Stimulated activated CD4-positive, alpha-beta T cell treated with anti-CD3 and anti-CD28 coated beads, Interleukin-2, amount 100 ng/mL, for 48 hours (primary cell): ENCODE measurements at regions not wholly inside any gene's neighbourhood (a gene's known extent, or its start where the extent isn't known, plus 50 kb on each side); places are given as distances from the start of the nearest gene placed in this dataset.
"Not testable (repeated sequence)": the region's sequence is repeated elsewhere in the genome, so short reads cannot be mapped to it uniquely, and the experiment has no call there.

ENCODE experiments used
- DNase-seq, 2 donors: peaks; one replicate each; pipeline ENCODE4 v3.0.0-alpha.2; 2020

GRCh38 chr10:64529003-64529350 lies 1007.8 kb downstream of the REEP3 start:
- no peak for DNase-seq

GRCh38 chr10:64534616-64535015 lies 1013.4 kb downstream of the REEP3 start:
- no peak for DNase-seq

- DNase-seq: no peak
These were observed 1014.1 kb downstream of the REEP3 start for GRCh38 chr10:64535131-64535867.

DNA sequence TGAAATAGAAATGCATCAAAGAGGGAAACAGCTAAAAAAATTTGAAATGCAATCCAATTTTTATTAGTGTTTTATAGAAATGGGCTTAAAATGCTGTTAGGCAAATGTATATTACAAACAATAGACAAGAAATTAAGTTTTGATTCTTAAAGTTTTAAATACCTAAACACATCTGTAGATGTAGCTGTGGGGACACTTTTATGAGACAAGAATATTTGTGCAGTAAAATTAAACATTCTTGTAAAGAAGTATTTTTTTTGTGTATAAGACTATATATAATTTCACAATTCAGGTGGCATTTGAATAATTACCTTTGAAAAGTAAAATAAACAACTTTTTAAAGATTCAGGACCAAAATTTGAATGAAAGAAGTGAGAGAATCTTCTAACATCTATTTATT lies 1015.9 kb downstream of the REEP3 start:
- no peak for DNase-seq

- no peak for DNase-seq
These were observed 1016.7 kb downstream of the REEP3 start for GRCh38 chr10:64537928-64538327.

GRCh38 chr10:64546073-64546472 lies 1024.9 kb downstream of the REEP3 start:
- no peak for DNase-seq

GRCh38 chr10:64547168-64547567 lies 1026.0 kb downstream of the REEP3 start:
- no peak for DNase-seq

DNA sequence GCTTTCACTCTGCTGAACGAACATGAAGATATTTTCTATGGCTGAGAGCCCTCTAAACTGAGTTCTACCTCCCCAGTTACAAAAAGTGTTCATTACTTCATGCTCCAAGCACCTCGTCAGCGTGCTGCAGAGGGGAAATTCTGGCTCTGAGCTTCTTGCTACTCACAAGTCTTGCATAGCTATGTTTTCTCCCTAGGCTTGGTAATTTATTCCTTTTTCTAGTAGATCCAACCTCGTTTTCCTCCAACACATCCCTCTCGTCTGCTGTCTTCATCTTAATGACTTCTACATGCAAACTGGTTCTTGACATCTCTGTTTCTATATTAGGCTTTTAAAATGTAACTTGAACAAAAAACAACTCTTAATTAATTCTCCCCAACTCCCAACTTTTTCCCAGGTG lies 1034.5 kb downstream of the REEP3 start:
- DNase-seq: no peak

DNA sequence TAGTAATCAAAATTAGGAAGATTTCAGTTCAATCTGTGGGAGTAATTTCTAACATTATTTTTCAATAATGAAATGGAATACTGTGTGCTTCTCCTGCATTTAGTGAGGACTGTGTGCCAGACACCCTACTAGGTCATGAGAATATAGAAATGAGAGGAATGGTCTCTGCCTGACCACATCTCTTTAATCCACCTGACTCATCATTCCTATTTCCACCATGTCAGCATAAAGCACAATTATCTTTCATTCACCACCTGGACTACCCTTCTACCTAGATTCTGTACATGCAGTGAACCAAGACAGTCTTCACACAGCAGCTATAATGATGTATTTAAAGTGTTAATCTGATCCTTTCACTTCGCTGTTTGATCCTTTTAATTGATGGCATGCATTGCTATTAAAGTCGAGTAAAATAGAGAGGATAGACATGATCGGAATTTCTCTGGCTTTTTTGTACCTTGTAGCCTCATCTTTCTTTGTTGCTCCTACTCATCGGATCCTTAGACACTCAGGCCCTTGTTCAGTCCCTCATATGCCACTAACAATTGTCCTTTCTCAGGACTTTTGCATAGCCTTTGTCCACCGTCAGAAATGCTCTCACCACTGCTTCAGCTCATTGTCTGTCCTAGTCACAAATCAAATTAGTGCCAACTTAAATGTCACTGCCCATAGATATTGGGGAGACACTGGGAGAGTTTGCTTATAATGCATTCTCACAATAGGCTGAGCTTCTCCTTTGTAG lies 1037.1 kb downstream of the REEP3 start:
- DNase-seq: no peak

- DNase-seq: no peak
These were observed 1049.9 kb downstream of the REEP3 start for GRCh38 chr10:64571056-64571455.

DNA sequence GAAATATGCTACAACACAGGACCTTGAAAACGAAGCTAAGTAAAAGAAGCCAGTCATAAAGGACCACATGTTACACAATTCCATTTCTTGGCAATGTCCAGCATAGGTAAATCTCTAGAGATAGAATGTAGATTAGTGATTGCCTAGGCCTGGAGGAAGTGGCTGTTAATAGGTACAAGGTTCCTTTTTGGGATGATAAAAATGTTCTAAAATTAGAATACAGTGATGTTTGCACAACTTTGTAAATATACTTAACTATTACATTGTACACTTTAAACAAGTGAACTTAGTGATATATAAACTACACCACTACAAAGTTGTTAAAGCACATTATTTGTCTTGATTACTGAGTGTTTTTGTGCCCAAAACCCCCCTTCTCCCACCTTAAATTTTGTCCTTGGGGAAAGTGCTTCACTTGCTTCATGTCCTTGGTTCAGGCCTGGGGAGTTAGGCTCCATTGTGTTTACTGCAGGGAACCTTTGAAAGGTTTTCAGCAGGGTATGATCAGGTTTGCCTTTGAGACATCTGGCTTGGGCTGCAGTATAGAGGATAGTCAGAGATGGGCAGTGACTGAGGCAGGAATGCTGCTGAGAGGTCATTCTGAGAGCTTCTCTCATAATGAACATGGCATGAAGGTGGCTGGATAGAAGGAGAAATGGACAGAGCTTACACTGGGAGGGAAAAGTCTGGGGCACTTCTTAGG lies 1052.6 kb downstream of the REEP3 start:
- DNase-seq: no peak

GRCh38 chr10:64574371-64574770 lies 1053.2 kb downstream of the REEP3 start:
- DNase-seq: no peak

GRCh38 chr10:64576497-64576896 lies 1055.3 kb downstream of the REEP3 start:
- DNase-seq: no peak

GRCh38 chr10:64578757-64579156 lies 1057.6 kb downstream of the REEP3 start:
- DNase-seq: not testable (repeated sequence)

DNA sequence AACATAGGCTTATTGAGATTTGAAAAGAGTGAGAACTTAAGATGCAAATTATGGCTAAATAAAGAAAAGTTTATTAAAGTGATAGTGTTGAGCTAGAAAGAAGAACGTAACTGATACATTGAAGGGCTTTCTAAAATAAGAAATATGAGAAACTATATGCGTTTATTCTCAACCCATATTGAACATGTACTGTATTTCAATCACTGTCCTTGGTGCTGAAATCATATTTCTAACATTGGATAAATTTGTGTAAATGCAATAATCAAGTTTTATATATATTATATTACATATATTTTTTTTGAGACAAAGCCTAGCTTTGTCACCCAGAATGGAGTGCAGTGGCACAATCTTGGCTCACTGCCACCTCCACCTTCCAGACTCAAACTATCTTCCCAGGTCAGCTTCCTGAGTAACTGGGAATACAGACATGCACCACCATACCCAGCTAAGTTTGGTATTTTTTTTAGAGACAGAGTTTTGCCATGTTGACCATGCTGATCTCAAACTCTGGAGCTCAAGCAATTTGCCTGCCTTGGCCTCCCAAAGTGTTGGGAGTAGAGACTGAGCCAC lies 1065.8 kb downstream of the REEP3 start:
- no peak for DNase-seq

GRCh38 chr10:64594072-64594471 lies 1072.9 kb downstream of the REEP3 start:
- DNase-seq: no peak

- no peak for DNase-seq
These were observed 1077.4 kb downstream of the REEP3 start for GRCh38 chr10:64598600-64598999.

DNA sequence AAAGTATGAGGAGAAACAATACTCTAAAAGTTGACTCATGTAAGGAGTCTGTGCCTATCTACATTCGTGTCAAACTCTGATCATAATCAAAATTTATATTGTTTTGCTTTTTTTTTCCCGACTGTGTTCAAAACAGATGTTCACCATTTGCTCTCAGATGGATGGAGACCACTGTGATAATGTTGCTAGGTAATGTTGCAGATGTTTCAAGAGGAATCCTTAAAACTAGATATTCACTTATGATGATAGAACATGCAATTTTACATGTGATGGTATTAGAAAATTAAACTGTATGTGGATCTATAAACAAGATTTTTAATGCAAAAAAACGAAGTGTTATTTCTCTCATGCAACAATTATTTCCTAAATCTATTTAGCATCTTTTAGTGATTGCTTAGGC lies 1080.1 kb downstream of the REEP3 start:
- DNase-seq: no peak

GRCh38 chr10:64617085-64617484 lies 1095.9 kb downstream of the REEP3 start:
- DNase-seq: no peak

- no peak for DNase-seq
These were observed 1097.9 kb downstream of the REEP3 start for GRCh38 chr10:64619102-64619501.

DNA sequence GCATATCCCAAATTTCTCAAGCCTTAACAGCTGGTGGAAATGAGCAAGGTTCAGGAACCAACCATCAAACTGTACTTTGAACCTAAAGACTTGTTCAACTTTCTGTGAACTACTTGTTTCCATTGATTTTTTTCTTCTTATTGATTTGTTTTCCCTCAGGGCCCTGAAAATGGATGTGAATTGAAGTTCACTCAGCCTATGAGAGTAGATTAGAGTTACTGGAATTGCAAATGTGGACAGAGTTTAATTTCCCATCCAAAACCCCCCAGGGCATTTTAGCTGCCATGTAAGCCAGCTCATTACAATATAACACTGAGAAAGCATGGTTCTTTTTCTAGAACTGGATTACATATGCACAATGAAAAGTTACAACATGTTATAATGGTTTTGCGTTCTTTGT lies 1105.7 kb downstream of the REEP3 start:
- no peak for DNase-seq

GRCh38 chr10:64630534-64630933 lies 1109.3 kb downstream of the REEP3 start:
- no peak for DNase-seq

DNA sequence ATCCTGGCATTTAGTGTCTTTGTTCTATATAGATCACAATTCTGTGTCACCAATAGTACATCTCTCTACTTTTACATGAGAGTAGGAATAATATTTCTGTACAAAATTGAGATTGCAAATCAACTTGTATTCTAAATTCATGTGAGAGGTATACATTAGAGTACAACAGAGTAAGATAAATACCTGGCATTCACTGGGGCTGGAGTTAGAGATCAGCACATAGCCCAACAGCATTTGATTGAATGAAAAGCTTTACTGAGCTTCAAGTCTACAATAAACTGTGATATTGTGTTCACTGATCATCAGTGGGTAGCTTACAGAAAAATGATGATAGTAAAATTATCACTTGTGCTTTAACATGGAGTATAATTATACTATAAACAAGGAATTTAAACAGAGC lies 1114.7 kb downstream of the REEP3 start:
- no peak for DNase-seq

- DNase-seq: no peak
These were observed 1115.3 kb downstream of the REEP3 start for GRCh38 chr10:64636461-64636860.
